ENCODE measurements at regions not wholly inside any gene's neighbourhood (a gene's known extent, or its start where the extent isn't known, plus 50 kb on each side); places are given as distances from the start of the nearest gene placed in this dataset.

DNA sequence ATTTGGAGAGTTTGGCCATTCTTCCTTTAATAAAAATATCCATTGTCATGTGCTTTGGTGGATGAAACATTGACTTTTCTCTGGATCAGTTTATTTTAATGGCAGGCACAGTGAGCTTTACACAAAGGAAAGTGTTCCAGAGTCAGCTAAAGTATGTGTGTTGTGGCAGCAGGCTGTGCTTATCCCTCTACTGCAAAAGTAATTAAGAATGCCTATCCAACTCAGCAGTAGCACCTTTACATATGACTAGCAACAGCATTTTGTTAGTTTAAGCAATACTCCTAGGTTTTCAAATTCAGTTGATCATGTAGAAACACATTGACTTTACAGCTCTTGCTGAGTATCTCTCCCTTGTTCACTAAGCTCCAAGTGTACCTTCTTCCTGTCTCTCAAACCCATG, 730.5 kb upstream of the RGMB start:
- Mint-ChIP-seq H3K9me3 (ENCODE audit: unreplicated experiment) (no peaks in the 10 kb centered on the region), H3K27me3 (ENCODE audit: insufficient read depth, unreplicated experiment) (no peaks in the 10 kb centered on the region), H3K4me1 (ENCODE audit: low read depth, unreplicated experiment) (no peaks in the 10 kb centered on the region), H3K4me3 (ENCODE audit: unreplicated experiment) (no peak overlapping the region), H3K27ac (ENCODE audit: unreplicated experiment) (no peak overlapping the region), H3K36me3 (ENCODE audit: insufficient read depth, unreplicated experiment) (no peaks in the 10 kb centered on the region)
- H3K36me3 ChIP-seq (ENCODE audit: control insufficient read depth, insufficient read depth, low read length), result no peaks in the 10 kb centered on the region
- TF ChIP-seq, protein P1, sequence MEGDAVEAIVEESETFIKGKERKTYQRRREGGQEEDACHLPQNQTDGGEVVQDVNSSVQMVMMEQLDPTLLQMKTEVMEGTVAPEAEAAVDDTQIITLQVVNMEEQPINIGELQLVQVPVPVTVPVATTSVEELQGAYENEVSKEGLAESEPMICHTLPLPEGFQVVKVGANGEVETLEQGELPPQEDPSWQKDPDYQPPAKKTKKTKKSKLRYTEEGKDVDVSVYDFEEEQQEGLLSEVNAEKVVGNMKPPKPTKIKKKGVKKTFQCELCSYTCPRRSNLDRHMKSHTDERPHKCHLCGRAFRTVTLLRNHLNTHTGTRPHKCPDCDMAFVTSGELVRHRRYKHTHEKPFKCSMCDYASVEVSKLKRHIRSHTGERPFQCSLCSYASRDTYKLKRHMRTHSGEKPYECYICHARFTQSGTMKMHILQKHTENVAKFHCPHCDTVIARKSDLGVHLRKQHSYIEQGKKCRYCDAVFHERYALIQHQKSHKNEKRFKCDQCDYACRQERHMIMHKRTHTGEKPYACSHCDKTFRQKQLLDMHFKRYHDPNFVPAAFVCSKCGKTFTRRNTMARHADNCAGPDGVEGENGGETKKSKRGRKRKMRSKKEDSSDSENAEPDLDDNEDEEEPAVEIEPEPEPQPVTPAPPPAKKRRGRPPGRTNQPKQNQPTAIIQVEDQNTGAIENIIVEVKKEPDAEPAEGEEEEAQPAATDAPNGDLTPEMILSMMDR (IDR thresholded peaks at IDR 0.05; ENCODE audit: insufficient read depth in 1 of 2, low read depth in 1 of 2, low read length in 1 of 2, severe bottlenecking in 1 of 2, unreplicated experiment in 1 of 2), result no peak
- no peaks in the 10 kb centered on the region for H3K4me1 ChIP-seq
- no peak for DNase-seq
- intact Hi-C loops (cut with micrococcal nuclease; ENCODE audit: unreplicated experiment), result no loop called here
- no TSS peak for BruUV-seq (replicated peaks)
- H3K4me3 ChIP-seq (ENCODE audit: low read depth, low read length), result no peak overlapping the region
- ChIA-PET POLR2A (no interaction called here), CTCF (no interaction called here)
- H3K9me3 ChIP-seq, result no peaks in the 10 kb centered on the region
- no peaks in the 10 kb centered on the region for H3K27me3 ChIP-seq (replicated peaks; ENCODE audit: control insufficient read depth, insufficient read depth, low read length)

DNA sequence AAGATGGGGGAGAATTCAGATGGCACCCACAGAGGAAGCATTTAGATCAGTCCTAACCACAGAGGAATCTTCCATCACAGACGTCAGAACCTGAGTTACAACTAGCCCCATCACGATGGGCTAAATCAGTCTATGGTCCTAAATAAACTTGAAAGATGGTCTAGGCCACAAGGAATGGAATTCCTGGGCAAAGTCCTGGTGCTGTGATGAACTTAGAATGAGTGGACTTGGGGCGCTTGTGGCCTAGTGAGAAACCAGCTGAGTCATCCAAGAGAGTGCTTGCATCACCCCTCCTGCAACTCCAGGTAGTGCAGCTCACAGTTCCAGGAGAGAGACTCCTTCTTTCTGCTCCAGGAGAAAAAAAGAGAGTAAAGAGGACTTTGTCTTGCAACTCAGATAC, 722.9 kb upstream of the RGMB start:
- H3K4me3 ChIP-seq (ENCODE audit: low read depth, low read length), result no peak overlapping the region
- Mint-ChIP-seq H3K36me3 (ENCODE audit: insufficient read depth, unreplicated experiment) (no peaks in the 10 kb centered on the region), H3K4me3 (ENCODE audit: unreplicated experiment) (no peak overlapping the region), H3K27ac (ENCODE audit: unreplicated experiment) (no peak overlapping the region), H3K27me3 (ENCODE audit: insufficient read depth, unreplicated experiment) (no peaks in the 10 kb centered on the region), H3K9me3 (ENCODE audit: unreplicated experiment) (peaks cover 21% of the 10 kb centered on the region), H3K4me1 (ENCODE audit: low read depth, unreplicated experiment) (peaks cover 8% of the 10 kb centered on the region)
- DNase-seq, result peak in 1 of 2 experiments; percentile 13
- peaks cover 29% of the 10 kb centered on the region for H3K4me1 ChIP-seq
- H3K9me3 ChIP-seq, result peaks cover 3% of the 10 kb centered on the region; the same call in 1 of the 2 replicates
- TF ChIP-seq, protein P1 (IDR thresholded peaks at IDR 0.05; ENCODE audit: insufficient read depth in 1 of 2, low read depth in 1 of 2, low read length in 1 of 2, severe bottlenecking in 1 of 2, unreplicated experiment in 1 of 2), result no peak
- ChIA-PET POLR2A (no interaction called here), CTCF (no interaction called here)
- H3K27me3 ChIP-seq (replicated peaks; ENCODE audit: control insufficient read depth, insufficient read depth, low read length), result no peaks in the 10 kb centered on the region
- BruUV-seq (replicated peaks), result no TSS peak
- H3K36me3 ChIP-seq (ENCODE audit: control insufficient read depth, insufficient read depth, low read length), result no peaks in the 10 kb centered on the region
- intact Hi-C loops (cut with micrococcal nuclease; ENCODE audit: unreplicated experiment), result no loop called here

- Mint-ChIP-seq H3K36me3 (ENCODE audit: insufficient read depth, unreplicated experiment) (no peaks in the 10 kb centered on the region), H3K27ac (ENCODE audit: unreplicated experiment) (no peak overlapping the region), H3K27me3 (ENCODE audit: insufficient read depth, unreplicated experiment) (no peaks in the 10 kb centered on the region), H3K4me1 (ENCODE audit: low read depth, unreplicated experiment) (peaks cover 8% of the 10 kb centered on the region), H3K4me3 (ENCODE audit: unreplicated experiment) (no peak overlapping the region), H3K9me3 (ENCODE audit: unreplicated experiment) (peaks cover 21% of the 10 kb centered on the region)
- H3K4me3 ChIP-seq (ENCODE audit: low read depth, low read length), result no peak overlapping the region
- intact Hi-C loops (cut with micrococcal nuclease; ENCODE audit: unreplicated experiment), result no loop called here
- POLR2A ChIA-PET, result no interaction called here
- no peak for DNase-seq
- TF ChIP-seq, protein P1 (IDR thresholded peaks at IDR 0.05; ENCODE audit: insufficient read depth in 1 of 2, low read depth in 1 of 2, low read length in 1 of 2, severe bottlenecking in 1 of 2, unreplicated experiment in 1 of 2), result no peak
- H3K36me3 ChIP-seq (ENCODE audit: control insufficient read depth, insufficient read depth, low read length), result no peaks in the 10 kb centered on the region
- H3K9me3 ChIP-seq, result peaks cover 3% of the 10 kb centered on the region; the same call in 1 of the 2 replicates
- BruUV-seq (replicated peaks), result no TSS peak
- CTCF ChIA-PET, result no interaction called here
- no peaks in the 10 kb centered on the region for H3K27me3 ChIP-seq (replicated peaks; ENCODE audit: control insufficient read depth, insufficient read depth, low read length)
- H3K4me1 ChIP-seq, result peaks cover 29% of the 10 kb centered on the region
These were observed 720.3 kb upstream of the RGMB start for GRCh38 chr5:98053170-98053569.
